ENCODE measurements at regions not wholly inside any gene's neighbourhood (a gene's known extent, or its start where the extent isn't known, plus 50 kb on each side); places are given as distances from the start of the nearest gene placed in this dataset.

GRCh38 chrX:142052238-142052637, 148.5 kb downstream of the MAGEC1 start:
- H3K4me1 ChIP-seq (replicated peaks), result no peaks in the 10 kb centered on the region
- 94% methylated on average over 3 of the region's 3 CpGs for WGBS
- intact Hi-C loops (cut with DNase I), result no loop called here
- no peaks in the 10 kb centered on the region for H3K36me3 ChIP-seq
- TF ChIP-seq, protein P1, sequence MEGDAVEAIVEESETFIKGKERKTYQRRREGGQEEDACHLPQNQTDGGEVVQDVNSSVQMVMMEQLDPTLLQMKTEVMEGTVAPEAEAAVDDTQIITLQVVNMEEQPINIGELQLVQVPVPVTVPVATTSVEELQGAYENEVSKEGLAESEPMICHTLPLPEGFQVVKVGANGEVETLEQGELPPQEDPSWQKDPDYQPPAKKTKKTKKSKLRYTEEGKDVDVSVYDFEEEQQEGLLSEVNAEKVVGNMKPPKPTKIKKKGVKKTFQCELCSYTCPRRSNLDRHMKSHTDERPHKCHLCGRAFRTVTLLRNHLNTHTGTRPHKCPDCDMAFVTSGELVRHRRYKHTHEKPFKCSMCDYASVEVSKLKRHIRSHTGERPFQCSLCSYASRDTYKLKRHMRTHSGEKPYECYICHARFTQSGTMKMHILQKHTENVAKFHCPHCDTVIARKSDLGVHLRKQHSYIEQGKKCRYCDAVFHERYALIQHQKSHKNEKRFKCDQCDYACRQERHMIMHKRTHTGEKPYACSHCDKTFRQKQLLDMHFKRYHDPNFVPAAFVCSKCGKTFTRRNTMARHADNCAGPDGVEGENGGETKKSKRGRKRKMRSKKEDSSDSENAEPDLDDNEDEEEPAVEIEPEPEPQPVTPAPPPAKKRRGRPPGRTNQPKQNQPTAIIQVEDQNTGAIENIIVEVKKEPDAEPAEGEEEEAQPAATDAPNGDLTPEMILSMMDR (IDR thresholded peaks at IDR 0.05), result no peak
- TF ChIP-seq POLR2A (IDR thresholded peaks at IDR 0.05), result no peak
- no peak for TF ChIP-seq POLR2AphosphoS5 (IDR thresholded peaks at IDR 0.05)
- no peaks in the 10 kb centered on the region for H3K9me3 ChIP-seq
- no peak overlapping the region for H3K4me3 ChIP-seq
- no peak for DNase-seq (ENCODE audit: low spot score)
- no peak overlapping the region for H3K27ac ChIP-seq
- H3K27me3 ChIP-seq (replicated peaks; ENCODE audit: insufficient read depth), result no peaks in the 10 kb centered on the region

- no peak for DNase-seq (ENCODE audit: low spot score)
- Histone ChIP-seq H3K27me3 (replicated peaks; ENCODE audit: insufficient read depth) (no peaks in the 10 kb centered on the region), H3K4me3 (no peak overlapping the region), H3K9me3 (no peaks in the 10 kb centered on the region), H3K4me1 (replicated peaks) (no peaks in the 10 kb centered on the region), H3K27ac (no peak overlapping the region), H3K36me3 (no peaks in the 10 kb centered on the region)
- WGBS, result 88% methylated on average over 3 of the region's 3 CpGs
- TF ChIP-seq, protein P1 (IDR thresholded peaks at IDR 0.05), result no peak
- TF ChIP-seq POLR2AphosphoS5 (IDR thresholded peaks at IDR 0.05) (no peak), POLR2A (IDR thresholded peaks at IDR 0.05) (no peak)
- intact Hi-C loops (cut with DNase I), result no loop called here
These were observed 139.5 kb downstream of the MAGEC1 start for GRCh38 chrX:142043196-142043595.

DNA sequence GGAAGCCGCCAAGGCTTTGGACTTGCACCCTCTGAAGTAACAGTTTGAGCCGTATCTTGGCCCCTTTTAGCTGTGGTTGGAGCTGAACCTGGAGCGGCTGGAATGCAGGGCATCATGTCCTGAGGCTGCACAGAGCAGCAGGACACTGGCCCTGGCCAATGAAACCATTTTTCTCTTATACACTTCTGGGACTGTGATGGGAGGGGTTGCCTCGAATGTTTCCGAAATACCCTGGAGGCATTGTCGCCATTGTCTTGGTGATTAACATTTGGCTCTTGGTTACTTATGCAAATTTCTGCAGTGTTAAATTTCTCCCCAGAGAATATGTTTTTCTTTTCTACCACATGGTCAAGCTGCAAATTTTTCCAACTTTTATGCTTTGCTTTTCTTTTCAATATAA, 137.2 kb downstream of the MAGEC1 start:
- TF ChIP-seq POLR2A (IDR thresholded peaks at IDR 0.05), result no peak
- no peak for TF ChIP-seq POLR2AphosphoS5 (IDR thresholded peaks at IDR 0.05)
- TF ChIP-seq, protein P1 (IDR thresholded peaks at IDR 0.05), result no peak
- no peaks in the 10 kb centered on the region for H3K4me1 ChIP-seq (replicated peaks)
- WGBS, result 95% methylated on average over 5 of the region's 6 CpGs
- no peaks in the 10 kb centered on the region for H3K27me3 ChIP-seq (replicated peaks; ENCODE audit: insufficient read depth)
- H3K27ac ChIP-seq, result no peak overlapping the region
- no peak overlapping the region for H3K4me3 ChIP-seq
- H3K9me3 ChIP-seq, result no peaks in the 10 kb centered on the region
- DNase-seq (ENCODE audit: low spot score), result no peak
- no peaks in the 10 kb centered on the region for H3K36me3 ChIP-seq
- intact Hi-C loops (cut with DNase I), result no loop called here

- Histone ChIP-seq H3K9me3 (no peaks in the 10 kb centered on the region), H3K4me1 (replicated peaks) (no peaks in the 10 kb centered on the region), H3K36me3 (no peaks in the 10 kb centered on the region), H3K4me3 (no peak overlapping the region), H3K27ac (no peak overlapping the region), H3K27me3 (replicated peaks; ENCODE audit: insufficient read depth) (no peaks in the 10 kb centered on the region)
- DNase-seq (ENCODE audit: low spot score), result no peak
- TF ChIP-seq POLR2A (IDR thresholded peaks at IDR 0.05) (no peak), POLR2AphosphoS5 (IDR thresholded peaks at IDR 0.05) (no peak)
- TF ChIP-seq, protein P1 (IDR thresholded peaks at IDR 0.05), result no peak
- intact Hi-C loops (cut with DNase I), result no loop called here
These were observed 132.4 kb downstream of the MAGEC1 start for GRCh38 chrX:142036116-142036515.

DNA sequence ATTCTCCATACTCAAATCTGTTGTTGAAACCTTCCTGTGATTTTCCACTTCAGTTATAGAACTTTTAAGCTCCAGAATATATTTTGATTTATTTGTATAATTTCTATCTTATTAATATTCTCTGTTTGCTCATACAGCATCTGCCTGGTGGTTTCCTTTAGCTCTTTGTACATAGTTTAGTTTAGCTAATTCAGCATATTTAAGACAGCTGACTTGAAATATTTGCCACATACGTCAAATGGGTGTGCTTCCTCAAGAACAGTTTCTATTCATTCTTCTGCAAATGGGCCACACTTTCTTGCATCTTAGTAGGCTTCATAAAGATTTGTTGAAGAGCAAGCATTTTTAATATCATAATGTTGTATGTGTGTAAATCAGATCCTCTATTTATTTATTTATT, 101.8 kb downstream of the MAGEC1 start:
- TF ChIP-seq POLR2AphosphoS5 (IDR thresholded peaks at IDR 0.05) (no peak), POLR2A (IDR thresholded peaks at IDR 0.05) (no peak)
- TF ChIP-seq, protein P1 (IDR thresholded peaks at IDR 0.05), result no peak
- DNase-seq (ENCODE audit: low spot score), result no peak
- WGBS, result 89% methylated on average over 1 of the region's 1 CpG
- intact Hi-C loops (cut with DNase I), result no loop called here
- H3K27ac ChIP-seq, result no peak overlapping the region
- no peak overlapping the region for H3K4me3 ChIP-seq
- no peaks in the 10 kb centered on the region for H3K36me3 ChIP-seq
- H3K9me3 ChIP-seq, result no peaks in the 10 kb centered on the region
- no peaks in the 10 kb centered on the region for H3K27me3 ChIP-seq (replicated peaks; ENCODE audit: insufficient read depth)
- no peaks in the 10 kb centered on the region for H3K4me1 ChIP-seq (replicated peaks)
